H1 (cell line): ENCODE measurements at regions not wholly inside any gene's neighbourhood (a gene's known extent, or its start where the extent isn't known, plus 50 kb on each side); places are given as distances from the start of the nearest gene placed in this dataset.

Experiments used
- CEBPB ChIP-seq: IDR thresholded peaks from 2 replicates; pipeline ENCODE4 v1.6.1; 2012; ENCODE audit warnings: low read depth, low read length
- JUN ChIP-seq: IDR thresholded peaks from 2 replicates; pipeline ENCODE4 v1.6.1; 2011; ENCODE audit warnings: low read depth, mild to moderate bottlenecking, improper control_type of control experiment, low read length
- POLR2A ChIP-seq, 2 experiments: IDR thresholded peaks; 1 replicate in 1 of 2; 2 replicates in 1 of 2; pipeline ENCODE4 v1.6.1; 2011; ENCODE audit warnings: low read depth in 2 of 2, low read length in 2 of 2, mild to moderate bottlenecking in 2 of 2; ENCODE audit errors: control extremely low read depth in 1 of 2
- POLR2AphosphoS5 ChIP-seq: IDR thresholded peaks from 2 replicates; pipeline ENCODE4 v1.6.1; 2011; ENCODE audit warnings: low read depth, low read length
- RAD21 ChIP-seq, 2 experiments: IDR thresholded peaks in 1 of 2; conservative IDR thresholded peaks in 1 of 2; 2 replicates each; pipeline ENCODE4 v1.6.1; 2011; ENCODE audit warnings: low read depth in 2 of 2, low read length in 2 of 2, improper control_type of control experiment in 1 of 2, inconsistent platforms in 1 of 2, mild to moderate bottlenecking in 1 of 2, moderate library complexity in 1 of 2
- SIN3A ChIP-seq, 2 experiments: IDR thresholded peaks in 1 of 2; conservative IDR thresholded peaks in 1 of 2; 2 replicates each; pipeline ENCODE4 v1.6.1; 2011 to 2012; ENCODE audit warnings: low read length in 2 of 2, improper control_type of control experiment in 1 of 2, low read depth in 1 of 2, mild to moderate bottlenecking in 1 of 2
- TCF12 ChIP-seq: IDR thresholded peaks from 2 replicates; pipeline ENCODE4 v1.6.1; 2011; ENCODE audit warnings: low read depth, mild to moderate bottlenecking, low read length
- TEAD4 ChIP-seq: IDR thresholded peaks from 2 replicates; pipeline ENCODE4 v1.6.1; 2012; ENCODE audit warnings: low read depth, low read length, inconsistent platforms, mixed read lengths
- TF ChIP-seq, protein P1 (sequence below), 3 experiments: IDR thresholded peaks; 1 replicate in 2 of 3; 2 replicates in 1 of 3; pipeline versions ENCODE4 v1.5.1 to v1.6.1; 2011; ENCODE audit warnings: low read length in 3 of 3, mild to moderate bottlenecking in 3 of 3, inconsistent platforms in 2 of 3, low read depth in 1 of 3, moderate library complexity in 1 of 3; ENCODE audit not compliant: insufficient read depth in 1 of 3; ENCODE audit errors: control extremely low read depth in 1 of 3
- TF ChIP-seq, protein P2 (sequence below): IDR thresholded peaks from 2 replicates; pipeline ENCODE4 v1.6.1; 2012; ENCODE audit warnings: inconsistent platforms

DNA sequence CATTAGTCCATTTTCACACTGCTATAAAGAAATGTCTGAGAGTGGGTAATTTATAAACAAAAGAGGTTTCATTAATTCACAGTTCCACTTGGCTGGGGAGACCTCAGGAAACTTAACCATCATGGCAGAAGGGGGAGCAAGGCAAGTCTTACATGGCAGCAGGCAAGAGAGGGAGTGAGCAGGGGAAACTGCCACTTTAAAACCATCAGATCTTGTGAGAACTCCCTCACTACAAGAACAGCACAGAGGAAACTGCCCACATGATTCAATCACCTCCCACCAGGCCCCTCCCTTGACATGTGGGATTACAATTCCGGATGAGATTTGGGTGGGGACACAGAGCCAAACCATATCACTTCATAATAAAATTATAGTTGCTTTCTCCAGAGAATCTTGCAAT is 365.5 kb upstream of the ID2 start:
- TF ChIP-seq RAD21 (IDR thresholded peaks at IDR 0.05 in 1 of 2, conservative IDR thresholded peaks at IDR 0.05 in 1 of 2; ENCODE audit: low read depth in 2 of 2, low read length in 2 of 2): no peak
- TF ChIP-seq POLR2A (IDR thresholded peaks at IDR 0.05; ENCODE audit: control extremely low read depth in 1 of 2, low read depth in 2 of 2, low read length in 2 of 2): no peak
- TF ChIP-seq, protein P1, sequence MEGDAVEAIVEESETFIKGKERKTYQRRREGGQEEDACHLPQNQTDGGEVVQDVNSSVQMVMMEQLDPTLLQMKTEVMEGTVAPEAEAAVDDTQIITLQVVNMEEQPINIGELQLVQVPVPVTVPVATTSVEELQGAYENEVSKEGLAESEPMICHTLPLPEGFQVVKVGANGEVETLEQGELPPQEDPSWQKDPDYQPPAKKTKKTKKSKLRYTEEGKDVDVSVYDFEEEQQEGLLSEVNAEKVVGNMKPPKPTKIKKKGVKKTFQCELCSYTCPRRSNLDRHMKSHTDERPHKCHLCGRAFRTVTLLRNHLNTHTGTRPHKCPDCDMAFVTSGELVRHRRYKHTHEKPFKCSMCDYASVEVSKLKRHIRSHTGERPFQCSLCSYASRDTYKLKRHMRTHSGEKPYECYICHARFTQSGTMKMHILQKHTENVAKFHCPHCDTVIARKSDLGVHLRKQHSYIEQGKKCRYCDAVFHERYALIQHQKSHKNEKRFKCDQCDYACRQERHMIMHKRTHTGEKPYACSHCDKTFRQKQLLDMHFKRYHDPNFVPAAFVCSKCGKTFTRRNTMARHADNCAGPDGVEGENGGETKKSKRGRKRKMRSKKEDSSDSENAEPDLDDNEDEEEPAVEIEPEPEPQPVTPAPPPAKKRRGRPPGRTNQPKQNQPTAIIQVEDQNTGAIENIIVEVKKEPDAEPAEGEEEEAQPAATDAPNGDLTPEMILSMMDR (IDR thresholded peaks at IDR 0.05; ENCODE audit: control extremely low read depth in 1 of 3, insufficient read depth in 1 of 3, low read depth in 1 of 3, low read length in 3 of 3): no peak
- TF ChIP-seq SIN3A (conservative IDR thresholded peaks at IDR 0.05 in 1 of 2, IDR thresholded peaks at IDR 0.05 in 1 of 2; ENCODE audit: low read depth in 1 of 2, low read length in 2 of 2): no peak
- no peak for TF ChIP-seq TCF12
- TF ChIP-seq CEBPB: no peak
- TF ChIP-seq TEAD4: no peak
- TF ChIP-seq, protein P2, sequence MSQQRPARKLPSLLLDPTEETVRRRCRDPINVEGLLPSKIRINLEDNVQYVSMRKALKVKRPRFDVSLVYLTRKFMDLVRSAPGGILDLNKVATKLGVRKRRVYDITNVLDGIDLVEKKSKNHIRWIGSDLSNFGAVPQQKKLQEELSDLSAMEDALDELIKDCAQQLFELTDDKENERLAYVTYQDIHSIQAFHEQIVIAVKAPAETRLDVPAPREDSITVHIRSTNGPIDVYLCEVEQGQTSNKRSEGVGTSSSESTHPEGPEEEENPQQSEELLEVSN: no peak
- no peak for TF ChIP-seq POLR2AphosphoS5
- TF ChIP-seq JUN: no peak
